Activated T-cell treated with anti-CD3 and anti-CD28 coated beads, Interleukin-2, amount 50 U/mL, for 72 hours (primary cell): ENCODE measurements at regions not wholly inside any gene's neighbourhood (a gene's known extent, or its start where the extent isn't known, plus 50 kb on each side); places are given as distances from the start of the nearest gene placed in this dataset.
"Not testable (repeated sequence)": the region's sequence is repeated elsewhere in the genome, so short reads cannot be mapped to it uniquely, and the experiment has no call there.

Experiments used
- ATAC-seq, 2 donors: fragments of 150-1000 bp; cut with Tn5 transposase; replicated peaks in 1 of 2; 2 replicates each; pipeline ENCODE4 v1.10.0; 2021; ENCODE audit warnings: moderate library complexity in 2 of 2, mild to moderate bottlenecking in 1 of 2
- DNase-seq, 2 donors: peaks; one replicate each; pipeline ENCODE4 v3.0.0; 2021 to 2022; ENCODE audit warnings: mixed read lengths in 1 of 2
- H3K27ac Mint-ChIP-seq: one replicate; pipeline ENCODE4 v1.8.0; 2022; ENCODE audit warnings: mild to moderate bottlenecking, moderate library complexity, mixed read lengths
- H3K27me3 Mint-ChIP-seq: one replicate; pipeline ENCODE4 v1.8.0; 2022; ENCODE audit warnings: low read depth, mixed read lengths
- H3K36me3 Mint-ChIP-seq, 2 donors: one replicate each; pipeline ENCODE4 v1.8.0; 2022; ENCODE audit warnings: mixed read lengths in 2 of 2, mild to moderate bottlenecking in 1 of 2; ENCODE audit not compliant: insufficient read depth in 2 of 2
- H3K4me1 Mint-ChIP-seq: one replicate; pipeline ENCODE4 v1.8.0; 2022; ENCODE audit warnings: low read depth, mixed read lengths
- H3K4me3 Mint-ChIP-seq, 2 donors: one replicate each; pipeline ENCODE4 v1.8.0; 2022; ENCODE audit warnings: mild to moderate bottlenecking in 2 of 2, mixed read lengths in 2 of 2, moderate library complexity in 2 of 2
- H3K9me3 Mint-ChIP-seq, 2 donors: one replicate each; pipeline ENCODE4 v1.8.0; 2022; ENCODE audit warnings: mixed read lengths in 2 of 2

DNA sequence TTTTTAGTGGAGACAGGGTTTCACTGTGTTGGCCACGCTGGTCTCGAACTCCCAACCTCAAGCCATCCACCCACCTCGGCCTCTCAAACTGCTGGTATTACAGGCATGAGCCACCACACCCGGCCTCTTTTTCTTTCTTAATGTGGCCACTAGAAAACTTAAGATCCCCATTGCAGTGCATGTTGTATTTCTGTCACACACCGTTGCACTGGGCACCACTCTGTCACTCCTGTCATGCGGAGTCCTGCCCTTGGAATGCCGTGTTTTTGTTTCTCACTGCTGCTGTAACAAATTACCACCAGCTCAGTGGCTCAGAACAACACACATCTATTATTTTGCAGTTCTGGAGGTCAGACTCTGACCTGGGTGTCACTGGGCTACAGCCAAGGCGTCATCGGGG lies 178.9 kb downstream of the TRIM43 start:
- not testable (repeated sequence) for H3K4me3 Mint-ChIP-seq, H3K9me3 Mint-ChIP-seq, DNase-seq, H3K27me3 Mint-ChIP-seq, H3K4me1 Mint-ChIP-seq, H3K27ac Mint-ChIP-seq, H3K36me3 Mint-ChIP-seq, ATAC-seq

- H3K36me3 Mint-ChIP-seq, ATAC-seq, DNase-seq, H3K4me1 Mint-ChIP-seq, H3K4me3 Mint-ChIP-seq, H3K27me3 Mint-ChIP-seq, H3K27ac Mint-ChIP-seq, H3K9me3 Mint-ChIP-seq: not testable (repeated sequence)
These were observed 182.8 kb downstream of the TRIM43 start for GRCh38 chr2:95774322-95775192.

DNA sequence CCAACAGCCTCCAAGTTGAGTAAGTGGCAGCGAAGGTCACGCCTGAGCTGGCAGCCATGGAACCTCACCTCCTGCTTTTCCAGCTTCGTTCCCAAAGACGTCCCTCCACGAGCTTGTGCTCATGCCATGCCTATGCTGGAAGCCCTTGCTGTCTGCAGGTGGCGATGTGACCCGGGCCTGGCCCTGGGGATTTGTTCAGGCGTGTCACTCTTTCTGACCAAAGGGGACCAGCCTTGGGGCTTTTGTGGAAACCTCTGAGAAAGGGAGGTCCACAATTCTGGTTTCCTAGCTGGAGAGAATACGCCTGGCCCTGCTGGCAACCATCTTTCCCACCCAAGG lies 183.4 kb downstream of the TRIM43 start:
- not testable (repeated sequence) for H3K9me3 Mint-ChIP-seq, ATAC-seq, H3K4me3 Mint-ChIP-seq, H3K36me3 Mint-ChIP-seq, DNase-seq, H3K4me1 Mint-ChIP-seq, H3K27me3 Mint-ChIP-seq, H3K27ac Mint-ChIP-seq
